ENCODE measurements at regions not wholly inside any gene's neighbourhood (a gene's known extent, or its start where the extent isn't known, plus 50 kb on each side); places are given as distances from the start of the nearest gene placed in this dataset.
"Not testable (repeated sequence)": the region's sequence is repeated elsewhere in the genome, so short reads cannot be mapped to it uniquely, and the experiment has no call there.

DNA sequence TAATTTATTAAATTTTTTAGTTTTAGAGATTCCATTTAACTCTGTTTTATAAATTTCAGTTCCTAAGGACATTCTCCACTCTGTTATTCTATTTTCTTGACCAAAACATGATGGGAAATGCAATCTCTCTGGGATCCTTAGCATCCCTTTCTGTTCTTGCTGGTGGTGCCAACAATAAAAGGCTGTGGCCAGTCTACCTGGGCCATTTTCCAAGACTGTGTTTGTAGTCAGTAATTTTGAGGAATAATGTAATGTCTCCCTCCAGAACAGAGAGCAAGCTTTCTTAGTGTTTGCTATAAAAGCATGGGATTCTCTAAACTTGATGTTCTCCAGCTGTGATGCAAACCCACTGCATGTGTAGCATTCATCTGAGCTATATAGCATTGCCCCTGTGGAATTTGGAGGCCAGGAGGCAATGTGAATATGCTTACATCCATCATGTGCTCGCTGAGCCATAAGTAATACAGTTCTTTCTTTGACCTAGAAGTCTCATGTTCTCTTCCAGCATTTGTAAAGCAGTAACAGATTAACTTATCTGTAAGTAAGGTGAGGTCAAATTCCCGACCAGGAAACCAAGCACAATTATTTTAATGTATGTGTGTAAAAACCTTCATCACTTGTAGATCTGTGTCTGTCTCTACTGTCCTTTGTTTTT, 211.5 kb upstream of the TAS2R1 start:
- DNase-seq, result no peak

- no peak for DNase-seq
These were observed 208.8 kb upstream of the TAS2R1 start for GRCh38 chr5:9838916-9839315.

GRCh38 chr5:9834871-9835770, 205.0 kb upstream of the TAS2R1 start:
- DNase-seq, result peak; percentile 9

DNA sequence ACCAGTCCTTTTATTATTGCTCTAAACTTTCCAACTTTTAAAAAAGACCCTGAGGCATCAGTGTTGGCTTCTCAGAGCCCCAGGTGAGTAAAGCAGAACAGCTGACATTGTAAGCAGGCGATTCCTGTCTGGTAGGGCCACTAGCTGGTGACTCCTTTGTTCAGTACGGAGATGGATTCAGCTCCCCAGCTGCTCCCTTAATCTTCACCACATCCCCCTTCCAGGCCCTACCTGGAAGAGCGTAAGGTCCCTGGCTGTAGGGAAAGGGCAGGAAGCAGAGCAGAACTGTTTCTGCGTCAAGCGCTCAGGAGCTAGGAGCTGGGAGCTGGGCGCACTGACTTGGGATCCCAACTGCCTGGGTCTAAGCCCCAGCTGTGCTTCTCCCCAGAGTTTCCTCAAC, 203.7 kb upstream of the TAS2R1 start:
- DNase-seq, result no peak

DNA sequence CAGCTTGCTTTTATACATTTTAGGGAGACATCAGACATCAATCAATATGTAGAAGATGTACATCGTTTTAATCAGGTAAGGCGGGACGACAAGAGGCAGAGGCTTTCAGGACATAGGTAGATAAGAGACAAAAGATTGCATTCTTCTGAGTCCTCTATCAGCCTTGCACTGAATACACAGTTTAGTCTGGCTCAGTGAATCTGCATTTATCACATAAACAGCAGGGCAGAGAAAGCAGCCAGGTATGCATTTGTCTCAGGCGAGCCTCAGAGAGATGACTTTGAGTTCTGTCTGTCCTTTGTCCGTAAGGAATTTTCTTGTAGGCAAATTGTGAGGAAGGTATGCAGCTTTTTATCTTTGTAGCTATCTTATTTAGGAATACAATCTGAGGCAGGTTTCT, 202.8 kb upstream of the TAS2R1 start:
- DNase-seq, result no peak

DNA sequence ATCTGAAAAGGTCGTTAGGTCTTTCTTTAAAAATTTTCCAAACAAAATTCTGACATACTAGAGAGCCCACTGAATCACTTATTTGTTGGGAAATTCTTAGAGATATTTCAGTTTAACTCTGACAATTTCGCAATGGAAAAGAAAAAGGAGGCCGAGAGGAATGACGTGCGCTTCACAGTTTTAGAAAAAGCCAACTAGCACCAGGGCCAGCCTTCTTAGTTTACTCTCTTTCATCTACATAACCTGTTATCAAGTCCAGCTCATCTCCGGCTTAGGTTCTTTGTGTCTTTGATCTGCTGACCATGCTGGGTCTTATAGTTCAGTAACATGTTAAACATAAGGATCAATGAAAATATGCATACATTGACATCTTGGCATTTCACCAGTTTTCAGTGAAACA, 201.7 kb upstream of the TAS2R1 start:
- no peak for DNase-seq

DNA sequence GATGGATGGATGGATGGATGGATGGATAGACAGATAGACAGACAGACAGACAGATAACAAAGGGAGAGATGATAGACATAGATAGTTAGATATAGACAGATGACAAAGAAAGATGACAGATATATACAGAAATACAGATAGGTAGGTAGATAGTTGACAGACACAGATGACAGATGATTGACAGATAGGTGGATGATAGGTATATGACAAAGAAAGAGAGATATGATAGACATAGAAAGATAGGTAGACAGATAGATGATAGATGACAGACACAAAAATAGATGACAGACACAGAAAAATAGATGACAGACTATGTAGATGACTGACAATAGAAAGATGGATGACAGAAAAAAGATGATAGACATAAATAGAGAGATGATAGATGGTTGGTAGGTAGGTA, 200.0 kb upstream of the TAS2R1 start:
- no peak for DNase-seq

- no peak for DNase-seq
These were observed 199.5 kb upstream of the TAS2R1 start for GRCh38 chr5:9829621-9830020.

DNA sequence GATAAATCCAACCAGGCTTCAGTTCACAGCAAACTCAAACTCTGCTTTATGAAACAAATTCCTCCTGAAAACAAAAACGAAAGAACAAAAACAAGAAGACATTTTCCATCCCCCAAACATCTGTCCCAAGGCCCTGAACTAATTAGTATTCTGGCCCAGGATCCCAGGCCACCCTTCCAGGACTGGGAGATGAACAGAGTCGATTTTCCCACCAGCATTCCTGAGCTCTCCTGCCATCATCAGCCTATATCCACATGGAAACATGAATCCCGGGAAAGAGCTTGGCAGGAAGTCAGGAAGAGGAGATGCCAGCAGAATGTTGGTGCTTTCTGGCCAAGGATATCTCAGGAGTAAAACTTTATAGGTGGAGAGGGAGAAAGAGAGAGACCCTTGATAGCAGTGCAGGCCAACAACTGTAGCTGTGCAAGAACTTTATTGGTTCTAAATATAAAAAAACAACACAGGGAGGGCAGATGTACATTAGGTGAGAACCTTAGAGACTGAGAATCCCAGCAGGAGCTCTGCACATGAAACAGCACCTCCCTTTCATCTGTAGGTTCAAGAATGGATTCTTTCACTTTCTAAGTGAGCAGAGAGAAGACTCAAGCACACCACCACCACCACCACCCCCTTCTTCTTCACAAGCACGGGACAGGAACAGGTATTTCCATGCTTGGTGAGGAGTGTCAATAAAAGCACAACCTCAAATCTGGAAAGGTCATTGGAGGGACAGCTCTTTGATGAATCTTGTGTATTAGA, 190.7 kb upstream of the TAS2R1 start:
- DNase-seq, result no peak

DNA sequence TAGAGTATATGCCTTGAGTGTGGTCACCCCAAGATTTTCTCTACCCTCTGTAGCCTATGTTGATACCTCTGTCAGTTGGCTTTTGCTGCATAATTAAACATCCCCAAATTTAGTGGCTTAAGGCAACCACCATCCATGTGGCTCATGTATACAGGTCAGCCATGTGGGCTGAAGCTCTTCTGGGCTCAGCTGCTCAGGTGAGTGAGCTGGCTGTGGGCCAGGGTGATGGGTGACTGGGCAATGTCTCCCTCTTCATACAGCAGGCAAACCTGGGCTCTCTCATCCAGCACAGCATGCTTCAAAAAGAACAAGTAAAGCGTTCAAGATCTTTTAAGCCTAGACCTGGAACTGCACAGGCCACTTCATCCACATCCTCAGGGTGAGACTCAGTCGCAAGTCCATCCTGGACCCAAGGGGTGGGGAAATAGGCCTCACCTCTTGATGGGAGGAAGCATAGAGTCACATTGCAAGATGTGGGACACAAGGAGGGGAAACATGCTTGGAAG, 188.2 kb upstream of the TAS2R1 start:
- no peak for DNase-seq

GRCh38 chr5:9817819-9818218, 187.7 kb upstream of the TAS2R1 start:
- no peak for DNase-seq

GRCh38 chr5:9815051-9815450, 184.9 kb upstream of the TAS2R1 start:
- DNase-seq, result no peak

DNA sequence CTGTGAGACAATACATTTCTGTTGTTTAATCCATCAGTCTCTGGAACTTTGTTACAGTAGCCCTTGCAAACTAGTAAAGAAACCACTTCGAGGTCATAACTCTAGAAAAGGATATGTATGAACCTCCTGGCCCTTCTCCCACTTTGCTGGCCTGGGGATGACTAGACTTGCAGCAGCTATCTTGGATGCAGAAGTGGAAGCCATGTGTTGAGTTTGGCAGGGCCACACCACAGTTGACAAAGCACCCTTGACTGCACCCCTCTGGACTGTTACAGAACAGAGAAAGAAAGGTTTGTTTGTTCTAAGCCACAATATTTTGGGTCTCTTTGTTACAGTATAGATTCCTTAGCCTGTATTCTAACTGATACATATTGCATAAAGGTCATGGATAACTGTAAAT, 183.2 kb upstream of the TAS2R1 start:
- no peak for DNase-seq

DNA sequence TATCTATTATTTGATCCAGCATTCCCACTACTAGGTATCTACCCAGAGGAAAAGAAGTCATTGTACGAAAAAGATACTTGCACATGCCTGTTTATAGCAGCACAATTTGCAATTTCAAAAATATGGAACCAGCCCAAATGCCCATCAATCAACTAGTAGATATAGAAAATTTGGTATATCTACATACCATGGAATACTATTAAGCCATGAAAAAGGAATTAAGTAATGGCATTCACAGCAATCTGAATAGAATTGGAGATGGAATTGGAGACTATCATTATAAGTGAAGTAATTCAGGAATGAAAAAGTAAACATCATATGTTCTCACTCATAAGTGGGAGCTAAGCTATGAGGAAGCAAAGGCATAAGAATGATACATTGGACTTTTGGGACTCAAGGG, 177.2 kb upstream of the TAS2R1 start:
- DNase-seq, result not testable (repeated sequence)

GRCh38 chr5:9801908-9802307, 171.8 kb upstream of the TAS2R1 start:
- DNase-seq, result no peak

GRCh38 chr5:9799606-9800005, 169.5 kb upstream of the TAS2R1 start:
- no peak for DNase-seq

GRCh38 chr5:9790276-9790675, 160.1 kb upstream of the TAS2R1 start:
- no peak for DNase-seq

DNA sequence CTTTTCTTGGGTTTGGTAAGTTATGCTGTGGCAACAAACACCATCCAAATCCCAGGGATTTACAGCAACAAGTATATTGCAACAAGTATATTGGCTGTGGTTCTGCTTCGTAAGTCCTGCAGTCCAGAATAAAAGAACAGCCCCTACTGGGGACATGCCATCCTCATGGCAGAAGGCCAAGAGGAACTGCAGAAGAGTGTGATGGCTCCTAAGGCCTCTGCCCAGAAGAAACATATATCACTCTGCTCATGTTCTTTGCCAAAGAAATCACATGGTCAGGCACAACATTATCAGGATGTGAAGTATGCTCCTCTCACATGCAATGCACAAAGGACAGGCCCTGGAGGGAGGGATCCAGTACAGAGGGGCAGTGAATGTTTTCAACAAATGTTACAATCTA, 159.6 kb upstream of the TAS2R1 start:
- no peak for DNase-seq

DNA sequence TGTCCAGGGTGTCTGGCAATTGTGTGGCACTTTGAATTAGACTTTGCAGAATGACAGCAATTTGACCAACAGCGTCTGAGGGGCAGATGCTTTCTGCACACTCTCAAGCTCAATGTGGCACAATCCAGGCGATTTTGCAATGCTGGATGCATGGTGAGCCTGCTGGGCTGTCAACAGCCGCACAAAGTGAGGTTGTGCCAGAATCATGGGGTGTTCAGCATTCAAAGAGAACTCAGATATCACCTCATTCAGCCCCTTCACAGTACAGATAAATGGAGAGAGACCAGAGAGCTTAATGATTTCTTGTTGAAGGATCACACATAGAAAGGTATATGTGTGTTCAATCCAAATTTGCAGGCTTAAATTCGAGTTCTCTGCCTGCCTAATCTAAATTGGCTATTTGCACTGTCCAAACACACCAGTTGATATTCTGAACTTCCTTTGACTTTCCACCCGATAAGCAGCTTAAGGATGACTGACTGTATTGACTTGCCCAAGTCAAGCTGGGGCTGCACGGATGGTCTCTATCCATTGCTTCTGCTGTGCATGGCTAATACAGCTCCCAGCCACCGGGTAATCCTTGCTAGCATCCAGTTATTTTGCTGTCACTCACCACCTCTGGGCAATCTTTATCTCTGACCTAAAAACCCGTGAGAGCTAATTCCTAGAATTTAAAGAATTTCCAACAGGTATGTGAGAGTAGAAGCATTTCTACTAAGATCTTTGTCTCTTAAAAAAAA, 157.9 kb upstream of the TAS2R1 start:
- DNase-seq, result no peak

DNA sequence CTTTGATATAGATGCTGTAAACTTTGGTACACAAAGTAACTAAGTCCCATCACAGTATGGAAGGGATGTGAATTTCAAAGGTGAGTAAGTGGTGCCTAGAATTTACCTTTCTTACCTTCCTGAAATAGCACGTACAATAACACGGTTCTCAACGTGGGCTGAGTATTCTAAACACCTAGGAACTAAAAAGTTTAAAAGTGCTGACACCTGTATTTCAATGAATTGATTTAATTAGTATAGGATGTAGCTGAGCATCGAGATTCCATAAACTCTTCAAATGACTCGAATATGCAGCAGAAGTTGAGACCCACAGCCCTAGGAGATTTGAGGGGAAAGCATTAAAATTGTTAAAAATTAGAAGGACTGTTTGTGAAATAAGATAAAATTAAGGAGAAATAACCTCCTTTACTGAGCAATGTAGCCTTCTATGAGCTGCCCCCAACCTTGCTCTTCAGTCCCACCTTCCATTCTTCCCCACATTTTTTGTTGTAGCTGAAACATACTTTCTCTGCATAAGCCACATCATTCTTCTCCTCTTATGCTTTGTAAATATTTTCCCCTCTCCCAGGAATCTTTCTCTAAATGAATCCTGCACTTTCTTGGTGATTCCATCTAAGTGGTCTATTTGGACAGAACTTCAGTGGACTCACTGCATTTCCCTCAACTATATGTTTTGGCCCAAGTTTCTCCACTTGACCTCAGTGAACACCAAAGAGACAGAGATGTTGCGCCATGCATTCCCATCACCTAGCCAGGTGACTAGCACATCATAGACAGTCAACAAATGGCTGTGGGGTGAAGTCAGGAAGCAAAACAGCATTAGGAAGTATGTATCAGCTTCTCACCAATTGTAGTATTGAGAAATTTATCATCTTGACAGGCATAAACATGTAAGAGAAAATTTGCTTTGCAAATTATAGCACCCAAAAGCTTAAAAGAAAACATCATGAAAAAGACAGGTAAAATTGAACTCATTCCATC, 156.5 kb upstream of the TAS2R1 start:
- DNase-seq, result no peak

DNA sequence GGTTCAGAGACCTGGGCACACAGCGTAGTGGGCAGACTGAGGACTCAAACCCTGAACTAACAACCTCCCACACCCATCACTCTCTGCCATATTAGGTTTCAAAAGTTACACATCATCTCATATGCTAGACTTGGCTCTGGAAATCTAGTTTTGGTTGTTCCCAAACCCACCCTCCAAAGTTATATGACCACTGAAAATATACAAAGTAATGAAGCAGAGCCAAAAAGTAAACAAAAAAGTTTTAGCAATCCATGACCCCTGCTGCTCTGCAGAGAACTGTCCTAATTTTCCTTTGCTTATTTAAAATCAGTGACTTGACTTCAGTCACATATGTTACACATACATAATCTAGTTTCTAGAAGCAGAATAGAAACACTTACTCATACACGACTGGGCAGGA, 155.6 kb upstream of the TAS2R1 start:
- no peak for DNase-seq

DNA sequence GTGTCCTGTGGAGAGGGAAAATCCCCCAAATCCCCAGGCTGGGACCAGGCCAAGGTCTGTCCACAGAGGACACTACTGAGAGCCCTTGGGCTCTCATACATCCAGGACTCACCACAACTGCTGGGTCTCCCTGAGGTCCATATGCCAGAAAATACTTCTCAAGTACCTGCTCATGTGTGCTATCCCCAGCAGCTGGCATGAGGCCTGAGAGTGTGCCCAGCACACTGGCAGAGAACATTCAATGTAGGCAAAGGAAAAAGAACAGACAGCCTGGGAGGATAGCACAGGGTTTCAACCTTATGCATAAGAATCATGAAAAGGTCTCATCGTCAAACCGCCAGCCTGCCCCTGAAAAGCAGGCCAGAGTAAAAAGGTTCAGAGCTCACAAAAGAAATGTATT, 154.1 kb upstream of the TAS2R1 start:
- DNase-seq, result no peak

Measured in NCI-H146 (cell line).